Thoracic aorta (tissue), 2 donors: ENCODE measurements at regions not wholly inside any gene's neighbourhood (a gene's known extent, or its start where the extent isn't known, plus 50 kb on each side); places are given as distances from the start of the nearest gene placed in this dataset.

ENCODE experiments used
- ATAC-seq: fragments of 150-250 bp; one replicate; pipeline ENCODE4 v1.8.0; 2017; ENCODE audit warnings: low read depth; ENCODE audit not compliant: insufficient number of reproducible peaks, low FRiP score
- DNase-seq: peaks from one replicate; pipeline ENCODE4 v3.0.0-alpha.2; 2020; ENCODE audit warnings: low spot score
- H3K27ac ChIP-seq, 2 donors: fragments of 200-600 bp; sonication (generic); 1 replicate in 1 of 2; 2 replicates in 1 of 2; pipeline ENCODE4 v1.5.1; 2016; ENCODE audit warnings: mild to moderate bottlenecking in 2 of 2, moderate library complexity in 2 of 2
- H3K27me3 ChIP-seq: fragments of 200-600 bp; sonication (generic); replicated peaks from 2 replicates; pipeline ENCODE4 v1.6.0; 2016; ENCODE audit warnings: mild to moderate bottlenecking; ENCODE audit not compliant: insufficient read depth
- H3K36me3 ChIP-seq: fragments of 200-600 bp; sonication (generic); one replicate; pipeline ENCODE4 v1.5.1; 2016
- H3K4me1 ChIP-seq, 2 donors: fragments of 200-600 bp; sonication (generic); 1 replicate in 1 of 2; 2 replicates in 1 of 2; pipeline versions ENCODE4 v1.5.1 to v1.6.0; 2016; ENCODE audit warnings: low read depth in 2 of 2, mild to moderate bottlenecking in 1 of 2; ENCODE audit not compliant: control insufficient read depth in 1 of 2
- H3K4me3 ChIP-seq: fragments of 200-600 bp; sonication (generic); 2 replicates; pipeline ENCODE4 v1.5.1; 2016; ENCODE audit warnings: mild to moderate bottlenecking
- H3K9me3 ChIP-seq: fragments of 200-600 bp; sonication (generic); 2 replicates; pipeline ENCODE4 v1.5.1; 2016
- TF ChIP-seq, protein P1 (sequence below): fragments of 200-600 bp; sonication (generic); IDR thresholded peaks from one replicate; pipeline ENCODE4 v1.5.1; 2019; ENCODE audit warnings: antibody characterized with exemption

DNA sequence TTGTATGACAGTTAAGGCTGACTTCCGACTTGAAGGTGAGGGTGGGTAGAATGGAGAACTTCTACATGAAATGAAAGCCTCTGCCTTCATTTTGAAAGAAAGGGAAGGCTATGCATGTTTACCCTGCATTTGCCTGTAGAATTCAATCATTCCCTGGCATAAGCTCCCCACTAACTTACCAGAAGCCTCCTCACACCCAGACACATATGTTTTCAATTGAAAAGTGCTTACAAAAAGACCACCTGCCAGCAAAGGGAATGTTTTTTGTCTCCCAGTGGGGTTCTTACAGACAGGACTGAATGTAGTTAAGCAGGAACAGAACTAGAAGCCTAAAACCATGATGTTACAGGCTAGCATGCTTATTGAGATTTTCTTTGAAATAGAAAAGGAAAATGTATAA, 392.1 kb upstream of the HSF2 start:
- TF ChIP-seq, protein P1, sequence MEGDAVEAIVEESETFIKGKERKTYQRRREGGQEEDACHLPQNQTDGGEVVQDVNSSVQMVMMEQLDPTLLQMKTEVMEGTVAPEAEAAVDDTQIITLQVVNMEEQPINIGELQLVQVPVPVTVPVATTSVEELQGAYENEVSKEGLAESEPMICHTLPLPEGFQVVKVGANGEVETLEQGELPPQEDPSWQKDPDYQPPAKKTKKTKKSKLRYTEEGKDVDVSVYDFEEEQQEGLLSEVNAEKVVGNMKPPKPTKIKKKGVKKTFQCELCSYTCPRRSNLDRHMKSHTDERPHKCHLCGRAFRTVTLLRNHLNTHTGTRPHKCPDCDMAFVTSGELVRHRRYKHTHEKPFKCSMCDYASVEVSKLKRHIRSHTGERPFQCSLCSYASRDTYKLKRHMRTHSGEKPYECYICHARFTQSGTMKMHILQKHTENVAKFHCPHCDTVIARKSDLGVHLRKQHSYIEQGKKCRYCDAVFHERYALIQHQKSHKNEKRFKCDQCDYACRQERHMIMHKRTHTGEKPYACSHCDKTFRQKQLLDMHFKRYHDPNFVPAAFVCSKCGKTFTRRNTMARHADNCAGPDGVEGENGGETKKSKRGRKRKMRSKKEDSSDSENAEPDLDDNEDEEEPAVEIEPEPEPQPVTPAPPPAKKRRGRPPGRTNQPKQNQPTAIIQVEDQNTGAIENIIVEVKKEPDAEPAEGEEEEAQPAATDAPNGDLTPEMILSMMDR, result no peak
- no peaks in the 10 kb centered on the region for H3K27me3 ChIP-seq
- DNase-seq, result no peak
- H3K4me1 ChIP-seq, result peaks cover 0 to 11% of the 10 kb centered on the region in 2 donors
- H3K9me3 ChIP-seq, result no peaks in the 10 kb centered on the region
- H3K36me3 ChIP-seq, result no peaks in the 10 kb centered on the region
- no peak for ATAC-seq
- H3K27ac ChIP-seq, result no peak overlapping the region
- no peak overlapping the region for H3K4me3 ChIP-seq

DNA sequence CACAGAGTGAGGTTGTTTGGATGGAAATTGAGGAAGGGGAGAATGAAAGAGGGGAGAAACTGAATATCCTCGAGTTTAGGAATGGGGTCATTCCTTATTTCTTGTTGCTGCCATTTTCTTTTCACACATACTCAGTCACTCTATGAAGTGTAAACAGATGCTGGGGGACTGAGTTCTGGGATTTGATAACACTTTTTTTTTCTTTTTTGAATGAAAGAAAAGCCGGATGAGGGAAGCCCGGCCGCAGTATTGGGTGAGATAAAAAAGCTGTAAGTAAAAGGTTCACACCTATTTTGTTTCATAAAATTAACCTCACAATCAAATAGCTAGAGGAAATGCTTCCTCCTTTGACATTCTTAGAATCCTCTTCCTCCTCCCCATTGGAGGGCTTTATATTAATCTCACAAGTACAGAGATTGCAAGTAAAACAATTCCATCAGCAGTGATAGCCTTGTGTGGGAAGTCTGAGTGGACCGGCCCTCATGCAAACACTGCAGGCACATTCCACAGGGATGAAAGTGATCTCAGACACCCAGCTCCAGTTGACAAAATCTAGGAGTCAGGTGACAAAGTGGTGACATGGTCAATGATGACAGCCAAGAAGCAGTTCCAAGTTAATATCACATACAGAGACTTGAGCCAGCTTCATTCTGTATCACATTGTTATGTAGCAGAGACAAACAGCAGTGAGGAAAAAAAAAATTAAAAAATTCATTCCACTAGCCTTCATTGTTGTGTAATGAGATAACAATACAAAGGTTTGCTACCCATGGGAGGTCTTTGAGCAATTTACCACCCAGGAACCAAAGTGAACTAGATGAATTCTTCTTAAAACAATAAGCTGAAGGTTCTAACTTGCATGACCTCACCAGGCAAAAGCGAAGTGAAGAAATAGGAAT, 391.1 kb upstream of the HSF2 start:
- TF ChIP-seq, protein P1, result no peak
- Histone ChIP-seq H3K9me3 (no peaks in the 10 kb centered on the region), H3K4me3 (no peak overlapping the region), H3K4me1 (peaks cover 0 to 11% of the 10 kb centered on the region in 2 donors), H3K27me3 (no peaks in the 10 kb centered on the region), H3K36me3 (no peaks in the 10 kb centered on the region), H3K27ac (no peak overlapping the region)
- no peak for DNase-seq
- peak; percentile 41 for ATAC-seq

DNA sequence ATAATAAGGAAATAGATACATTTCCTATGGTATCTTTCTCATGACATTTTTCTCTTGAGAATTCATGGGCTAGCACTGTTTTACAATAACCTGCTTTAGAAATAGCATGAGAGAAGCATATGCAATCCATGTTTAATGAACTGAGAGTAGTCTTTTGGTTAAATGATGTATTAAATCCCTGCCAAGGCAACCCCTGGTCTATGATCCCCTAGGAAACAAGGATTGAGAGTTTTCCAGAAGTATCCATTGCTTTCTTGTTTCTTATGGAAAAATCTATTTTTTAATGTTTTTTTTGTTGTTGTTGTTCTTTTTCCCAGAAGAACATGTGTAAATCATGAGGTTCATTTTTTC, 390.5 kb upstream of the HSF2 start:
- no peak for ATAC-seq

DNA sequence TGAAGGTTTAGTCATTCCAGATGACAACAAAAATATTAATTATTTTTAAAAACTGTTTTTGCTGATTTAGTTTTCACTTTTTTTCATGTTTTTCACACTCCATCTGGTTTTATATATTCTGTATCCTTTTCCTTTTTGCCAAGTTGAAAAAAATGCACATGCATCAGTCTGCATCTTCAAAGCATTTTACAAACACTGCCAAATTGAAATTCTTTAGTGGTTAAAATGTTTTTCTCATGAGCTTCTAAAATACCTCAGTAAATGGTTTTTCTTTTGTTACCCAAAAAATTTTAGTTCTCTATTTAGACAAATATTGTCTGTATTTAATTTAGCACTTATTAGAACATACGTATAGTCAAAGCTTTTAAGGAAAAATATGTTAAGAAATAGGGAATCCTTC, 386.9 kb upstream of the HSF2 start:
- Histone ChIP-seq H3K9me3 (no peaks in the 10 kb centered on the region), H3K4me1 (peaks cover 0 to 11% of the 10 kb centered on the region in 2 donors), H3K4me3 (no peak overlapping the region), H3K27ac (no peak overlapping the region), H3K27me3 (no peaks in the 10 kb centered on the region), H3K36me3 (no peaks in the 10 kb centered on the region)
- ATAC-seq (no peak), DNase-seq (no peak)
- TF ChIP-seq, protein P1, result no peak

More for the DNA sequence above, 390.5 kb upstream of the HSF2 start:
- H3K9me3 ChIP-seq, result no peaks in the 10 kb centered on the region
- H3K36me3 ChIP-seq, result no peaks in the 10 kb centered on the region
- TF ChIP-seq, protein P1, result no peak
- no peak overlapping the region for H3K27ac ChIP-seq
- peaks cover 0 to 11% of the 10 kb centered on the region in 2 donors for H3K4me1 ChIP-seq
- H3K27me3 ChIP-seq, result no peaks in the 10 kb centered on the region
- H3K4me3 ChIP-seq, result no peak overlapping the region
- no peak for DNase-seq

DNA sequence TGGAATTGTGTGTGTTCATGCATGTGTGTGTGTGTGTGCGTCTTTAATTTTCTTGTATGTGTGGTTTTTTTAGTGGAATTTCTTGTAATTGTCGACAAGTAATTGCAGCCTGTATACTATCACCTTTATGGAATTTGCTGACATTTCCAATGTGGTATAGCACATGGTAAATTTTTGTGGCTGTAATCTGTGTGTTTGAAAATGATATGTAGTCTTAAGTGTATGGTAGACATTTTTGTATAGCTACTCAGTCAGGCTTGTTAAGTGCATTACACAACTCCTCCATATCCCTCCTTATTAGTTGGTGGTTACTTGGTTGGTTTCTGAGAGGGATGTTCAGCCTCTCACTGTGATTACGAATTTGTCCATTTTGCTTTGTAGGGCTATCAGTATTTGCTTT, 384.5 kb upstream of the HSF2 start:
- Histone ChIP-seq H3K4me3 (no peak overlapping the region), H3K9me3 (no peaks in the 10 kb centered on the region), H3K36me3 (no peaks in the 10 kb centered on the region), H3K27me3 (no peaks in the 10 kb centered on the region), H3K4me1 (peaks cover 0 to 4% of the 10 kb centered on the region in 2 donors), H3K27ac (no peak overlapping the region)
- TF ChIP-seq, protein P1, result no peak
- ATAC-seq (no peak), DNase-seq (no peak)
